SU-DHL-6 (cell line): ENCODE measurements at regions not wholly inside any gene's neighbourhood (a gene's known extent, or its start where the extent isn't known, plus 50 kb on each side); places are given as distances from the start of the nearest gene placed in this dataset.

Source experiments
- H2AFZ ChIP-seq: fragments of 200-600 bp; sonication (generic); 2 replicates; pipeline ENCODE4 v1.6.1; 2014; ENCODE audit warnings: low read depth, mild to moderate bottlenecking, moderate library complexity, mixed read lengths, antibody characterized with exemption, low read length; ENCODE audit not compliant: severe bottlenecking
- H3F3A ChIP-seq: fragments of 200-600 bp; shearing (Covaris generic); 2 replicates; pipeline ENCODE4 v1.6.0; 2016; ENCODE audit warnings: antibody characterized with exemption, mild to moderate bottlenecking; ENCODE audit not compliant: insufficient read depth
- H3K27ac ChIP-seq: fragments of 200-600 bp; sonication (generic); 2 replicates; pipeline ENCODE4 v1.5.1; 2016; ENCODE audit warnings: low read depth, mild to moderate bottlenecking, low read length, moderate library complexity, mixed read lengths
- H3K27me3 ChIP-seq: fragments of 200-600 bp; sonication (generic), shearing (Covaris generic); 2 replicates; pipeline ENCODE4 v1.6.0; 2014; ENCODE audit warnings: mild to moderate bottlenecking, low read length
- H3K36me3 ChIP-seq: fragments of 200-600 bp; sonication (generic); 2 replicates; pipeline ENCODE4 v1.6.1; 2014; ENCODE audit warnings: mild to moderate bottlenecking, low read length, mixed read lengths
- H3K4me2 ChIP-seq: fragments of 300-600, 200-600 bp; shearing (Covaris generic), sonication (generic); 2 replicates; pipeline ENCODE4 v1.6.0; 2014; ENCODE audit warnings: low read length, low read depth, mild to moderate bottlenecking; ENCODE audit not compliant: poor library complexity, severe bottlenecking
- H3K4me3 ChIP-seq: fragments of 200-600 bp; sonication (generic); 2 replicates; pipeline ENCODE4 v1.5.1; 2014; ENCODE audit warnings: antibody characterized with exemption, low read length, mild to moderate bottlenecking, mixed read lengths; ENCODE audit not compliant: insufficient read depth, poor library complexity, severe bottlenecking
- H3K79me2 ChIP-seq: fragments of 200-600 bp; sonication (generic); 2 replicates; pipeline ENCODE4 v1.6.1; 2014; ENCODE audit warnings: mild to moderate bottlenecking, low read length, moderate library complexity; ENCODE audit not compliant: insufficient read depth
- H3K9ac ChIP-seq: fragments of 200-600 bp; sonication (generic); 2 replicates; pipeline ENCODE4 v1.7.0; 2014; ENCODE audit warnings: mild to moderate bottlenecking, low read length
- H3K9me2 ChIP-seq: fragments of 200-600 bp; sonication (generic); replicated peaks from 2 replicates; pipeline ENCODE4 v1.6.1; 2014; ENCODE audit warnings: low read length; ENCODE audit not compliant: insufficient read depth
- H3K9me3 ChIP-seq: fragments of 200-600 bp; sonication (generic); 2 replicates; pipeline ENCODE4 v1.6.1; 2014; ENCODE audit warnings: low read length, mixed read lengths; ENCODE audit not compliant: insufficient read depth
- H4K20me1 ChIP-seq: fragments of 200-600 bp; sonication (generic); 2 replicates; pipeline ENCODE4 v1.6.1; 2014; ENCODE audit warnings: low read depth, mild to moderate bottlenecking, antibody characterized with exemption, low read length, moderate library complexity, mixed read lengths
- EZH2phosphoT487 ChIP-seq: fragments of 200-600 bp; sonication (generic), shearing (Covaris generic); conservative IDR thresholded peaks from 2 replicates; pipeline ENCODE4 v1.6.1; 2018; ENCODE audit warnings: mild to moderate bottlenecking, antibody characterized with exemption, low read length, moderate library complexity, mixed read lengths
- TF ChIP-seq, protein P1 (sequence below): fragments of 200-600 bp; sonication (generic); IDR thresholded peaks from one replicate; pipeline ENCODE4 v1.5.1; 2017; ENCODE audit warnings: antibody characterized with exemption, mild to moderate bottlenecking, low read length, moderate library complexity; ENCODE audit not compliant: insufficient read depth, poor library complexity, severe bottlenecking

DNA sequence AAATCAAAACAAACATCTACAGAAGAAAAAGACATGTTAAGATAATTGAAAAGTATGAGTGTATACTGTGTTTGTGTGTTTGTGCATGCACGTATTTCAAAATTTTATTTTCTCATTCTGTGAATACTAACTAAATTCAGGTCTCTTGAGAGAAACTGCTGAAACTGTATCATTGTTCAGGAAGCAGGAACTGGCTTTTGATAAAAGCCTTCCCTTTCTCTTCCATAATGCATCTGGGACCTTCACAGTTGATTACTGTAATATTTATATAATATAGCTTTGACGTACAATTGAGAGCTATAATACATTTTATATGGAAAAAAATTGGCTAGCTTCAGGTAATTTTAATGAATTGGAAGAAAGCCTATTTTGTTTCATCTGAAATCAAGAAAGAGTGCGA is 993.5 kb downstream of the SLC6A15 start:
- Histone ChIP-seq H3K36me3 (no peaks in the 10 kb centered on the region), H3K4me2 (no peak overlapping the region), H3K9ac (no peak overlapping the region), H4K20me1 (no peaks in the 10 kb centered on the region), H3K4me3 (no peak overlapping the region), H3K9me3 (no peaks in the 10 kb centered on the region), H3K79me2 (no peaks in the 10 kb centered on the region), H2AFZ (peak overlapping the region; percentile 73), H3F3A (no peaks in the 10 kb centered on the region), H3K27me3 (no peaks in the 10 kb centered on the region), H3K9me2 (no peaks in the 10 kb centered on the region), H3K27ac (no peak overlapping the region)
- TF ChIP-seq, protein P1, sequence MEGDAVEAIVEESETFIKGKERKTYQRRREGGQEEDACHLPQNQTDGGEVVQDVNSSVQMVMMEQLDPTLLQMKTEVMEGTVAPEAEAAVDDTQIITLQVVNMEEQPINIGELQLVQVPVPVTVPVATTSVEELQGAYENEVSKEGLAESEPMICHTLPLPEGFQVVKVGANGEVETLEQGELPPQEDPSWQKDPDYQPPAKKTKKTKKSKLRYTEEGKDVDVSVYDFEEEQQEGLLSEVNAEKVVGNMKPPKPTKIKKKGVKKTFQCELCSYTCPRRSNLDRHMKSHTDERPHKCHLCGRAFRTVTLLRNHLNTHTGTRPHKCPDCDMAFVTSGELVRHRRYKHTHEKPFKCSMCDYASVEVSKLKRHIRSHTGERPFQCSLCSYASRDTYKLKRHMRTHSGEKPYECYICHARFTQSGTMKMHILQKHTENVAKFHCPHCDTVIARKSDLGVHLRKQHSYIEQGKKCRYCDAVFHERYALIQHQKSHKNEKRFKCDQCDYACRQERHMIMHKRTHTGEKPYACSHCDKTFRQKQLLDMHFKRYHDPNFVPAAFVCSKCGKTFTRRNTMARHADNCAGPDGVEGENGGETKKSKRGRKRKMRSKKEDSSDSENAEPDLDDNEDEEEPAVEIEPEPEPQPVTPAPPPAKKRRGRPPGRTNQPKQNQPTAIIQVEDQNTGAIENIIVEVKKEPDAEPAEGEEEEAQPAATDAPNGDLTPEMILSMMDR: no peak
- TF ChIP-seq EZH2phosphoT487: no peak

DNA sequence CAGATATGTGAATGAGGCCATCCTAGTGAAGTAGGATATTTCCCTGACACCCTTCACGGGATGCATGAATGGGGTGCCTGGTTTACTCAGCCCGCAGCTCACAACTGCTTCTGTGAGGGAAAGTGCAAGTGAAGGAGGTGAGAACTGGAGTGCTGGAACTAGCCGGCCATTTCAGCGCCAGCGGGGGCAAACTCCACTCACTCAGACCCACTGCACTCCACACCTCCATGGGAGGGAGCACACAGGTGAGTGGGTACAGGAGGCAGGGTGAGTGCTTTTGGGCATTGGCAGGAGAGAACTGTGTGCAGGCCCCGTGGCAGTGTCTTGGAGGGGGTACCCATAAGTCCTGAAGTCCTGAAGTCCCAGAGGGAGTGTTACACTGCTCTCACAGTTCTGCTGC is 1008.4 kb downstream of the SLC6A15 start:
- H3K9me3 ChIP-seq: no peaks in the 10 kb centered on the region
- no peaks in the 10 kb centered on the region for H3K36me3 ChIP-seq
- H2AFZ ChIP-seq: no peak overlapping the region
- H3K4me3 ChIP-seq: no peak overlapping the region
- H3K9ac ChIP-seq: no peak overlapping the region
- H3F3A ChIP-seq: no peaks in the 10 kb centered on the region
- H3K27ac ChIP-seq: no peak overlapping the region
- TF ChIP-seq, protein P1: no peak
- TF ChIP-seq EZH2phosphoT487: no peak
- no peaks in the 10 kb centered on the region for H3K27me3 ChIP-seq
- H3K79me2 ChIP-seq: no peaks in the 10 kb centered on the region
- H3K4me2 ChIP-seq: no peak overlapping the region
- no peaks in the 10 kb centered on the region for H4K20me1 ChIP-seq
- H3K9me2 ChIP-seq: no peaks in the 10 kb centered on the region

DNA sequence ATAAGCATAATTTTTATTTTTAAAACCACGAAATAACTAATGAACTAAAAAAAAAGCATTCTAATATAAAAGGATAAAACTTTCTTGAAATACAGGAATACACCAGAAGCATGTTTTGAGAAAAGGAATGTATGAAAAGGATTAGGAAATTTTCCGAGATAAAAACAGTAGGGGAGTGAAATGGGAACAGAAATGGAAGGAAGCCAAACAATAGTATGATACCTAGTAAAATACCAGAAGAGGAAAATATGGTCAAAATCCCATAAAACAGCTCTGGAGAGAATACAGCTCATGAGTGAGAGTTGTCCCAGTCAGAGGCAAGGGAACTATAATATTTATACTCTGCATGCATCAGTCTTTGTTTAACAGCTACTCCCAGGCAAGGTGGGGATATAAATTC is 1016.2 kb downstream of the SLC6A15 start:
- Histone ChIP-seq H3K36me3 (no peaks in the 10 kb centered on the region), H3K9ac (no peak overlapping the region), H3K4me2 (no peak overlapping the region), H3K4me3 (no peak overlapping the region), H4K20me1 (no peaks in the 10 kb centered on the region), H3K9me3 (no peaks in the 10 kb centered on the region), H3K79me2 (no peaks in the 10 kb centered on the region), H3F3A (no peaks in the 10 kb centered on the region), H2AFZ (peak overlapping the region; percentile 54), H3K9me2 (no peaks in the 10 kb centered on the region), H3K27ac (no peak overlapping the region), H3K27me3 (no peaks in the 10 kb centered on the region)
- TF ChIP-seq, protein P1: no peak
- TF ChIP-seq EZH2phosphoT487: no peak

DNA sequence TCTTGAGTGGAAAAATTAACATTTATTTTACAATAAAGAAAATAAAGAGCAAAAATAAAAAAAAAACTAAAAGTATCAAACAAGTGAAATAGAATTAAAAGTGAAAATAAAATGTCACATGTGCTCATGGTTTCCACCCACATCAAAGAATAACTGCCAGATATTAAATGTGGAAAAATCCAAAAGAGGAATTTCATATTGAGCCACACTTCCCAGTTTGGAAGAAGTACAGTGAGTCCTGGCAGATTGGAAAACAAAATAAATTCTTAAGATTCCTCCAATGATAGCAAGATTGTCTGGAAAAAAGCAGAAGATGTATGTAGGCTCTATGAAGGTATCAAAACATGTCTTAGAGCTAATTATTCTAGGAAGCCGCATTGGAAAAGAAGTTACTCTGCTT is 1019.5 kb downstream of the SLC6A15 start:
- Histone ChIP-seq H4K20me1 (no peaks in the 10 kb centered on the region), H3K27me3 (no peaks in the 10 kb centered on the region), H3K36me3 (no peaks in the 10 kb centered on the region), H3K9ac (no peak overlapping the region), H3K27ac (no peak overlapping the region), H3K4me3 (no peak overlapping the region), H3K4me2 (no peak overlapping the region), H2AFZ (no peak overlapping the region), H3F3A (no peaks in the 10 kb centered on the region), H3K9me3 (no peaks in the 10 kb centered on the region), H3K9me2 (no peaks in the 10 kb centered on the region), H3K79me2 (no peaks in the 10 kb centered on the region)
- TF ChIP-seq, protein P1: no peak
- no peak for TF ChIP-seq EZH2phosphoT487
